Large intestine (tissue), 3 donors: ENCODE measurements at regions not wholly inside any gene's neighbourhood (a gene's known extent, or its start where the extent isn't known, plus 50 kb on each side); places are given as distances from the start of the nearest gene placed in this dataset.
"Not testable (repeated sequence)": the region's sequence is repeated elsewhere in the genome, so short reads cannot be mapped to it uniquely, and the experiment has no call there.

Experiments
- DNase-seq, 2 donors: peaks; one replicate each; pipeline versions ENCODE4 v3.0.0 to v3.0.0-alpha.2; 2013
- H3K27ac ChIP-seq: one replicate; pipeline ENCODE4 v1.5.1; 2013; ENCODE audit warnings: low read length
- H3K27me3 ChIP-seq: 2 replicates; pipeline ENCODE4 v1.6.1; 2013; ENCODE audit warnings: low read length; ENCODE audit not compliant: control insufficient read depth, insufficient read depth
- H3K36me3 ChIP-seq: 2 replicates; pipeline ENCODE4 v1.6.1; 2013; ENCODE audit warnings: low read length; ENCODE audit not compliant: control insufficient read depth, insufficient read depth
- H3K4me1 ChIP-seq: one replicate; pipeline ENCODE4 v1.6.1; 2013; ENCODE audit warnings: low read length; ENCODE audit not compliant: control insufficient read depth, insufficient read depth
- H3K4me3 ChIP-seq: one replicate; pipeline ENCODE4 v1.5.1; 2013; ENCODE audit warnings: low read length
- H3K9me3 ChIP-seq: one replicate; pipeline ENCODE4 v1.6.1; 2013; ENCODE audit warnings: mild to moderate bottlenecking, low read depth, low read length, moderate library complexity; ENCODE audit not compliant: control insufficient read depth
- WGBS: methylation state at CpG from one replicate; pipeline ENCODE4 v1.1.5; 2013; ENCODE audit warnings: low lambda C conversion rate; ENCODE audit not compliant: insufficient coverage; 5-methylcytosine and 5-hydroxymethylcytosine counted together

GRCh38 chr21:29423099-29423870, 124.6 kb downstream of the BACH1 start:
- DNase-seq: no peak
- Histone ChIP-seq H3K4me1 (no peaks in the 10 kb centered on the region), H3K27ac (no peak overlapping the region), H3K9me3 (no peaks in the 10 kb centered on the region), H3K4me3 (no peak overlapping the region), H3K36me3 (no peaks in the 10 kb centered on the region), H3K27me3 (no peaks in the 10 kb centered on the region)
- no CpG with 5 or more reads among the region's 2 CpGs for WGBS

DNA sequence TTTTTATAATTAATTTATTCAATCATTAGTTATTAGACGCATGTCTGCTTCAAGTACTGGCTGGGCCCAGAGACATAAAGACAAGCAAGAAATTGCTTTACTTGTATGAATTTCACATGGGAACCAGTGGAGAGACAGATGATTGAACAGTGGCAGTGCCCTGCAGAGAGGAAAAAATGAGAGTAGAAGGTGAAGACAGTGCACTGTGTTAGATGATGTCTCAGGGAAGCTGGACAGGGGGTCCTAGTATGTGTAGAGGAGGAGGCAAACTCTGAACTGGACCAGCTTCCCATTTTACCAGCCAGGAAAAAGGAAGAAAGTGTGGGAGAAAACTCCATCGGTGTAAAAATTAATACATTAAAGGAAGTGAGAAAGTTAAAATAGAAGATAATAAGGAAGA, 126.0 kb downstream of the BACH1 start:
- no peaks in the 10 kb centered on the region for H3K36me3 ChIP-seq
- no peak overlapping the region for H3K27ac ChIP-seq
- DNase-seq: no peak
- no peaks in the 10 kb centered on the region for H3K9me3 ChIP-seq
- WGBS: 100% methylated on average over 1 of the region's 2 CpGs
- H3K4me3 ChIP-seq: no peak overlapping the region
- H3K27me3 ChIP-seq: no peaks in the 10 kb centered on the region
- no peaks in the 10 kb centered on the region for H3K4me1 ChIP-seq

DNA sequence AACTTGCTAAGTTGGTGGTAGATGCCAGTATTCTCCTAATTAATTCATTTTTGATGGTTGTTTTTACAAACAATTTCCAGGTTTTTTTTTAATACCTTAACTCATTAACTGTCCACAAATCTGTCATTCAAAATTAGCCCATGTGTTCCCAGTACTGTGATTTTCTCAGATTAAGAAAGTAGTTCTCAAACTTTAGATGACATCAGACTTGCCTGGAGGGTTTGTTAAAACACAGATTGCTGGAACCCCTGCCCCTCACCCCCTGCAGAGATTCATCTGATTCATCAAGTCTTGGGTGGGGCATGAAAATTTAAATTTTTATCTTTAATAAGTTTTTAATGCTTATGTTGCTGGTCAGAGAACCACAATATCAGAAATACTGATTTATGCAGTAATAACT, 130.5 kb downstream of the BACH1 start:
- Histone ChIP-seq H3K27me3 (no peaks in the 10 kb centered on the region), H3K27ac (no peak overlapping the region), H3K36me3 (no peaks in the 10 kb centered on the region), H3K9me3 (no peaks in the 10 kb centered on the region), H3K4me3 (no peak overlapping the region), H3K4me1 (no peaks in the 10 kb centered on the region)
- no peak for DNase-seq

DNA sequence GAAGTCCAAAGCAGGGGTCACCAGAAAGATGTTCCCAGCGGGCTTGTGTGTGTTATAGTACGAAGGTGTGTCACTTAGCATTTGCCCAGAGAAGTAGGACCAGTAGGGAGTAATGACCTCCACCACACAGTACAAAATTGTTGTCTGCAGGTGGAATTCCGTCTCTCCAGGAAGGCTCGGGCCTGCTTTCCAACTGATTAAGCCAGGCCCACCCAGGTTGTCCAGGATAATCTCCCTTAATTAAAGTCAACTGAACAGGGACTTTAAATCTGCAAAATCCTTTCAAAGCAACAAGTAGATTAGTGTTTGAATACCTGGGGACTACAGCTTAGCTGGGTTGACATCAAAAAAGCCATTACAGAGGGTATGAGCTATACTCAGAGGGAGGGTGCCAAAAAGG, 131.3 kb downstream of the BACH1 start:
- no peaks in the 10 kb centered on the region for H3K9me3 ChIP-seq
- WGBS: no CpG with 5 or more reads among the region's 4 CpGs

DNA sequence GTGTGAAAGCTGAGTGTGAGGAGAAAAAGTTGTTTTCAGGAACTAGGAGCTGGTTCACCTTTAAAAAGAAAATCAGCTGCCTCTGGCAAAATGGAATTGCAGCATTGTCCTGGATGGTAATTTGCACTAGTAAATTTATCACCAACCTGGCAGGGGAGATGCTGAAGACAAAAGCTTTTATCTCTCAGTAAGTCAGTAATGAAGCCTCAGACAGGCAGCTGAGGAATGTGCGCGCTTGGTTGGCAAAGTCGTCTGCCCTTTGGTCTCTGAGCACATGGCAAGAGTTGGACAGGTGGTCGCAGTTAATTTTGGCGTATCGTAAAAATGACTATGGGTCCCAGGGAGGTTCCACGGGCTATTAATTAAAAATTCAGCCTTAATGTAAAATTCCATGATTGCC, 131.9 kb downstream of the BACH1 start:
- no peaks in the 10 kb centered on the region for H3K4me1 ChIP-seq
- H3K27me3 ChIP-seq: no peaks in the 10 kb centered on the region
- no peaks in the 10 kb centered on the region for H3K36me3 ChIP-seq
- no CpG with 5 or more reads among the region's 7 CpGs for WGBS
- no peak overlapping the region for H3K4me3 ChIP-seq
- DNase-seq: no peak
- H3K9me3 ChIP-seq: no peaks in the 10 kb centered on the region
- no peak overlapping the region for H3K27ac ChIP-seq

More for the DNA sequence above, 131.3 kb downstream of the BACH1 start:
- no peak for DNase-seq
- Histone ChIP-seq H3K36me3 (no peaks in the 10 kb centered on the region), H3K27me3 (no peaks in the 10 kb centered on the region), H3K4me3 (no peak overlapping the region), H3K4me1 (no peaks in the 10 kb centered on the region), H3K27ac (no peak overlapping the region)

DNA sequence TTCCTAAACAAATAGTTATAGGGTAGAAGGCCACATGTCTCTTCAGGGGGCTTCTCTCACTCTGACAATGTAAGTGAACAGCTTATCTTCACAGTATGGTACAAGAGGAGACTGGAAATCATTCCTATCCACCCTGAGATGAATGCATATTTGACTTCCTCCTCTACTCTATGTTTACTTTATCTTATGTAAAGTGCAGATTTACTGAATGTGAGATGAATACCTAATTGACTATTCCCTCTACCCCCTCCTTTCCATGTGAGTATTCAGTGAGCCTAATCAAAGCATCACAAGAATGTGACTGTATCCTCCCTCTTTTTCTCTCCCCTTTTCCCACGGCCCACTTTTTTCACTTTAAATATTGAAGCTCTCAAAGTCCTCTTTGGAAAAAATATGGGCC, 132.5 kb downstream of the BACH1 start:
- no peak for DNase-seq
- Histone ChIP-seq H3K4me1 (no peaks in the 10 kb centered on the region), H3K27me3 (no peaks in the 10 kb centered on the region), H3K36me3 (no peaks in the 10 kb centered on the region), H3K9me3 (no peaks in the 10 kb centered on the region), H3K4me3 (no peak overlapping the region), H3K27ac (no peak overlapping the region)
- WGBS: no CpG with 5 or more reads among the region's 1 CpG

- no peaks in the 10 kb centered on the region for H3K4me1 ChIP-seq
- no peak overlapping the region for H3K27ac ChIP-seq
- no peaks in the 10 kb centered on the region for H3K9me3 ChIP-seq
- H3K36me3 ChIP-seq: no peaks in the 10 kb centered on the region
- WGBS: no CpG with 5 or more reads among the region's 5 CpGs
- no peak overlapping the region for H3K4me3 ChIP-seq
- no peaks in the 10 kb centered on the region for H3K27me3 ChIP-seq
- no peak for DNase-seq
Measured at GRCh38 chr21:29431680-29432079, 133.0 kb downstream of the BACH1 start.

DNA sequence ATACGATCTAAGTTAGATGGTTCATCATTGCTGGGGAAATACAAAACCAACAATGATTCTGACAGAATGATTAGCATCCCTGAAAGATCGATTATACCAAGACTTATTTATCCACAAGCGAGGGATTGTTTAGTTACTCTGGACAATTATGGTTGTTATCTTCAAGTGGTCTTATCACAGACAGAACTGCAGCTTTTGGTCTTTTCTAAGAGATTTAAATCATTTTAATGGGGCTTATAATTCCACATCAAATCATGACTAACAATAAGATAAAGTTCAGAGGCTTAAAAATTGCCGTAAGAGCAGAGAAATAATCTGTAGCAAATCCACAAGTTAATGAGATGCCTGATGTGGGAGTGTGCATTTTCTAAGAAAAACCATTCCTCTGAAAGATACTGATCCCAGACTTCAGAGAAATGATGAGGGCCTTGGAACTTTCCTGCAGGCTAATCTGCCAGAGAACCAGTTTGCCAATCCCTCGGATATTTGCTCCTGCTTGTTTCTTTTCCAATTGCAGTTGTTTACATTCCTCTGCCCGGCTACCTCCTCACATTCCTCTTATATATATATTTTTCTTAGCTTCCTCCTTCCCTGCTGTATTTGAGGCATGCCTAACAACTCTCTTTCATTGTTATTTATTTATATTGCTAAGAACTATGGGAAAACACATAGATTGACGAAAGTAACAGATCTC, 134.8 kb downstream of the BACH1 start:
- WGBS: 22% methylated on average over 1 of the region's 7 CpGs
- H3K27ac ChIP-seq: no peak overlapping the region
- no peaks in the 10 kb centered on the region for H3K9me3 ChIP-seq
- no peak for DNase-seq
- no peak overlapping the region for H3K4me3 ChIP-seq
- no peaks in the 10 kb centered on the region for H3K27me3 ChIP-seq
- H3K36me3 ChIP-seq: no peaks in the 10 kb centered on the region
- H3K4me1 ChIP-seq: no peaks in the 10 kb centered on the region

DNA sequence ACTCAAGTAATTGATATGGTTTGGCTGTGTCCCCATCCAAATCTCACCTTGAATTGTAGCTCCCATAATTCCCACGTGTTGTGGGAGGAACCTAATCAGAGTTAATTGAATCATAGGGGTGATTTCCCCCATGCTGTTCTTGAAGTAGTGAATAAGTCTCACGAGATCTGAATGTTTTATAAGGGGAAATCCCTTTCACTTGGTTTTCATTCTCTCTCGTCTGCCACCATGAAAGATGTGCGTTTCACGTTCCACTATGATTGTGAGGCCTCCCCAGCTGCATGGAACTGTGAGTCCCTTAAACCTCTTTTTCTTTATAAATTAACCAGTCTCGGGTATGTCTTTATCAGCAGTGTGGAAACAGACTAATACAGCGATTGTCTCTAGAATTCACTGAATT, 135.4 kb downstream of the BACH1 start:
- Histone ChIP-seq H3K36me3 (no peaks in the 10 kb centered on the region), H3K27ac (no peak overlapping the region), H3K4me3 (no peak overlapping the region), H3K4me1 (no peaks in the 10 kb centered on the region), H3K9me3 (no peaks in the 10 kb centered on the region), H3K27me3 (no peaks in the 10 kb centered on the region)
- WGBS: 73% methylated on average over 3 of the region's 7 CpGs
- DNase-seq: no peak

- not testable (repeated sequence) for H3K27me3 ChIP-seq, H3K36me3 ChIP-seq, H3K27ac ChIP-seq, DNase-seq, H3K9me3 ChIP-seq, H3K4me3 ChIP-seq, H3K4me1 ChIP-seq
- no CpG with 5 or more reads among the region's 2 CpGs for WGBS
Measured at GRCh38 chr21:29434982-29435381, 136.3 kb downstream of the BACH1 start.

- H3K27ac ChIP-seq: no peak overlapping the region
- DNase-seq: no peak
- no peaks in the 10 kb centered on the region for H3K27me3 ChIP-seq
- no peaks in the 10 kb centered on the region for H3K4me1 ChIP-seq
- no peak overlapping the region for H3K4me3 ChIP-seq
- WGBS: no CpG with 5 or more reads among the region's 5 CpGs
- no peaks in the 10 kb centered on the region for H3K36me3 ChIP-seq
- no peaks in the 10 kb centered on the region for H3K9me3 ChIP-seq
Measured at GRCh38 chr21:29436143-29436542, 137.4 kb downstream of the BACH1 start.
